Fibroblast of lung (primary cell): ENCODE measurements at regions not wholly inside any gene's neighbourhood (a gene's known extent, or its start where the extent isn't known, plus 50 kb on each side); places are given as distances from the start of the nearest gene placed in this dataset.

ENCODE experiments used
- DNase-seq, 2 donors: peaks; one replicate each; pipeline versions ENCODE4 v3.0.0 to v3.0.0-alpha.2; 2010; ENCODE audit warnings: low read depth in 2 of 2
- H2AFZ ChIP-seq: 2 replicates; pipeline ENCODE4 v1.5.1; 2012; ENCODE audit warnings: low read length, control low read depth, inconsistent platforms
- H3K27ac ChIP-seq: 2 replicates; pipeline ENCODE4 v1.5.1; 2011; ENCODE audit warnings: low read length, control low read depth; ENCODE audit not compliant: insufficient read depth
- H3K27me3 ChIP-seq: 2 replicates; pipeline ENCODE4 v1.5.1; 2011; ENCODE audit warnings: mild to moderate bottlenecking, low read length; ENCODE audit not compliant: control insufficient read depth, insufficient read depth
- H3K36me3 ChIP-seq: 2 replicates; pipeline ENCODE4 v1.5.1; 2011; ENCODE audit warnings: low read length; ENCODE audit not compliant: control insufficient read depth, insufficient read depth
- H3K4me1 ChIP-seq: 2 replicates; pipeline ENCODE4 v1.5.1; 2011; ENCODE audit warnings: low read length; ENCODE audit not compliant: control insufficient read depth, insufficient read depth; ENCODE audit errors: extremely low read depth
- H3K4me2 ChIP-seq: 2 replicates; pipeline ENCODE4 v1.5.1; 2011; ENCODE audit warnings: low read length, control low read depth; ENCODE audit not compliant: insufficient read depth; ENCODE audit errors: extremely low read depth
- H3K4me3 ChIP-seq, 4 experiments: fragments of 200-600 bp in 1 of 4; sonication (generic) in 1 of 4; replicated peaks in 1 of 4; 2 replicates each; pipeline ENCODE4 v1.5.1; 2011 to 2016; ENCODE audit warnings: low read length in 4 of 4, low read depth in 3 of 4, mild to moderate bottlenecking in 3 of 4, control low read depth in 2 of 4, inconsistent platforms in 1 of 4, mixed read lengths in 1 of 4; ENCODE audit not compliant: insufficient read depth in 1 of 4; ENCODE audit errors: control extremely low read depth in 1 of 4
- H3K79me2 ChIP-seq: 2 replicates; pipeline ENCODE4 v1.5.1; 2012; ENCODE audit warnings: mild to moderate bottlenecking, low read length, inconsistent platforms; ENCODE audit not compliant: control insufficient read depth, insufficient read depth
- H3K9ac ChIP-seq: 2 replicates; pipeline ENCODE4 v1.5.1; 2011; ENCODE audit warnings: mild to moderate bottlenecking, low read length, control low read depth; ENCODE audit not compliant: insufficient read depth
- H3K9me3 ChIP-seq: 2 replicates; pipeline ENCODE4 v1.5.1; 2012; ENCODE audit warnings: low read depth, low read length; ENCODE audit not compliant: control insufficient read depth, insufficient read depth
- H4K20me1 ChIP-seq: 2 replicates; pipeline ENCODE4 v1.5.1; 2011; ENCODE audit warnings: low read length; ENCODE audit not compliant: control insufficient read depth, insufficient read depth; ENCODE audit errors: extremely low read depth
- EZH2 ChIP-seq: IDR thresholded peaks from 2 replicates; pipeline ENCODE4 v1.5.1; 2012; ENCODE audit warnings: low read length, control low read depth, mild to moderate bottlenecking; ENCODE audit errors: missing control alignments
- TF ChIP-seq, protein P1 (sequence below), 2 donors: IDR thresholded peaks in 1 of 2; conservative IDR thresholded peaks in 1 of 2; 1 replicate in 1 of 2; 2 replicates in 1 of 2; pipeline ENCODE4 v1.5.1; 2011 to 2012; ENCODE audit warnings: low read length in 2 of 2, control low read depth in 1 of 2, inconsistent platforms in 1 of 2, low read depth in 1 of 2, mild to moderate bottlenecking in 1 of 2

DNA sequence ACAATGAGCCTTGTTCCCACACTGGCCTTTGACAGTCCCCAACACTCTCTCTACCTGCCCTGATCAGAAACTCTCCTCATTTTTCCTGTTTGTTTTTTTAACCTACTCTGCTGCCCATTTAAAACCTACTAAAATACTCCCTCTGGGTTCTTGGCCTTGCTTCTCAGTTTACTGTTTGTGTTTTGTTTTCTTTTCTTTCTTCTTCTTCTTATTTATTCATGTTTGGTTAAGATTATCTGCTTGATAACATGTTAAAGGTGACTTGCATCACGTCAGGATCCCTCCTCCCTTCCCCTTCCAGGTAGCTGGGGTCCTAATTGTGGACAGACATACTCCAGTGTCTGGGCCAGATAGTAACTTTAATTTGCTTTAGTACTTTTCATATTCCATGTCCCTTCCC lies 95.0 kb upstream of the KCNA4 start:
- no peaks in the 10 kb centered on the region for H3K27me3 ChIP-seq

GRCh38 chr11:30113326-30113898 lies 96.6 kb upstream of the KCNA4 start:
- Histone ChIP-seq H2AFZ (no peak overlapping the region), H3K4me3 (no peak overlapping the region), H3K79me2 (no peaks in the 10 kb centered on the region), H3K36me3 (no peaks in the 10 kb centered on the region), H3K27me3 (no peaks in the 10 kb centered on the region), H4K20me1 (no peaks in the 10 kb centered on the region), H3K9me3 (no peaks in the 10 kb centered on the region), H3K9ac (no peak overlapping the region), H3K4me2 (no peak overlapping the region), H3K27ac (no peak overlapping the region), H3K4me1 (no peaks in the 10 kb centered on the region)
- TF ChIP-seq, protein P1, sequence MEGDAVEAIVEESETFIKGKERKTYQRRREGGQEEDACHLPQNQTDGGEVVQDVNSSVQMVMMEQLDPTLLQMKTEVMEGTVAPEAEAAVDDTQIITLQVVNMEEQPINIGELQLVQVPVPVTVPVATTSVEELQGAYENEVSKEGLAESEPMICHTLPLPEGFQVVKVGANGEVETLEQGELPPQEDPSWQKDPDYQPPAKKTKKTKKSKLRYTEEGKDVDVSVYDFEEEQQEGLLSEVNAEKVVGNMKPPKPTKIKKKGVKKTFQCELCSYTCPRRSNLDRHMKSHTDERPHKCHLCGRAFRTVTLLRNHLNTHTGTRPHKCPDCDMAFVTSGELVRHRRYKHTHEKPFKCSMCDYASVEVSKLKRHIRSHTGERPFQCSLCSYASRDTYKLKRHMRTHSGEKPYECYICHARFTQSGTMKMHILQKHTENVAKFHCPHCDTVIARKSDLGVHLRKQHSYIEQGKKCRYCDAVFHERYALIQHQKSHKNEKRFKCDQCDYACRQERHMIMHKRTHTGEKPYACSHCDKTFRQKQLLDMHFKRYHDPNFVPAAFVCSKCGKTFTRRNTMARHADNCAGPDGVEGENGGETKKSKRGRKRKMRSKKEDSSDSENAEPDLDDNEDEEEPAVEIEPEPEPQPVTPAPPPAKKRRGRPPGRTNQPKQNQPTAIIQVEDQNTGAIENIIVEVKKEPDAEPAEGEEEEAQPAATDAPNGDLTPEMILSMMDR (conservative IDR thresholded peaks at IDR 0.05 in 1 of 2, IDR thresholded peaks at IDR 0.05 in 1 of 2; ENCODE audit: low read depth in 1 of 2, low read length in 2 of 2), result no peak
- TF ChIP-seq EZH2, result no peak
- DNase-seq, result no peak

More for the DNA sequence above, 95.0 kb upstream of the KCNA4 start:
- Histone ChIP-seq H3K79me2 (no peaks in the 10 kb centered on the region), H2AFZ (no peak overlapping the region), H3K36me3 (no peaks in the 10 kb centered on the region), H3K27ac (no peak overlapping the region), H4K20me1 (no peaks in the 10 kb centered on the region), H3K4me1 (no peaks in the 10 kb centered on the region), H3K4me2 (no peak overlapping the region), H3K9ac (no peak overlapping the region), H3K9me3 (no peaks in the 10 kb centered on the region), H3K4me3 (no peak overlapping the region)
- TF ChIP-seq, protein P1 (conservative IDR thresholded peaks at IDR 0.05 in 1 of 2, IDR thresholded peaks at IDR 0.05 in 1 of 2; ENCODE audit: low read depth in 1 of 2, low read length in 2 of 2), result no peak
- no peak for TF ChIP-seq EZH2
- no peak for DNase-seq

DNA sequence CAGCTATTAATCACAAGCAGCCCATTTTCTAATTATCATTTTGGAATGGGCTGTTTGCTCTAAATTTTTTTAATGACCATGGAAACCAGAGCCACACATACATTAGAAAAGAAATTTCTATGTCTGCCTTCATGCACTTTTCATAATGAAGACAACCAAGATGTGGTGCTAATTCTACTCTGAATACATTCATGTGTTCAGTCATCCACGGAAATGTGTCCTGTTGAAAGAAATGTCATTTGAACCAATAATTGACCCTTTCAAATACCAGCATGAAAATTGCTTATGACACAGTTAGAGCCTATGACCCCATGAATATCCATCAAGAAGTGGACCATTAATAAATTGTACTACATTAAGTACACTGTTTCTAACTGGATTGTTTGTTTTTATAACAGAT lies 99.7 kb upstream of the KCNA4 start:
- no peaks in the 10 kb centered on the region for H4K20me1 ChIP-seq
- no peaks in the 10 kb centered on the region for H3K79me2 ChIP-seq
- no peaks in the 10 kb centered on the region for H3K36me3 ChIP-seq
- no peak for DNase-seq
- no peak overlapping the region for H3K4me2 ChIP-seq
- no peak overlapping the region for H3K27ac ChIP-seq
- H3K27me3 ChIP-seq, result no peaks in the 10 kb centered on the region
- no peak overlapping the region for H3K4me3 ChIP-seq
- H3K4me1 ChIP-seq, result no peaks in the 10 kb centered on the region
- no peak overlapping the region for H3K9ac ChIP-seq
- no peaks in the 10 kb centered on the region for H3K9me3 ChIP-seq
- TF ChIP-seq EZH2, result no peak
- TF ChIP-seq, protein P1 (conservative IDR thresholded peaks at IDR 0.05 in 1 of 2, IDR thresholded peaks at IDR 0.05 in 1 of 2; ENCODE audit: low read depth in 1 of 2, low read length in 2 of 2), result no peak
- no peak overlapping the region for H2AFZ ChIP-seq
